GM12878 (cell line): ENCODE measurements at regions not wholly inside any gene's neighbourhood (a gene's known extent, or its start where the extent isn't known, plus 50 kb on each side); places are given as distances from the start of the nearest gene placed in this dataset.

ENCODE experiments used
- ATAC-seq: fragments of 200-7000 bp; cut with Tn5 transposase; 3 replicates; pipeline ENCODE4 v1.9.1; 2020; ENCODE audit warnings: mild to moderate bottlenecking, moderate library complexity
- BruUV-seq: library from RNA; stranded (reverse); fragments of 400-500 nt; replicated peaks from 2 replicates; lab custom pipeline; 2021; lab: Mats Ljungman, UMichigan
- CTCF ChIA-PET: fragments of 300-600 bp; sonication (Branson Sonifier 250); formaldehyde crosslinking; extraction: SDS; loops from one replicate; lab custom pipeline; 2021; ENCODE audit warnings: inconsistent platforms; lab: Yijun Ruan, JAX
- POLR2A ChIA-PET: fragments of 350-600 bp; formaldehyde crosslinking; extraction: SDS; loops from one replicate; lab custom pipeline; 2021; ENCODE audit warnings: inconsistent platforms; lab: Charles Lee
- RAD21 ChIA-PET: fragments of 300-600 bp; sonication (Branson Sonifier 250); formaldehyde crosslinking; loops from one replicate; lab custom pipeline; 2023; ENCODE audit warnings: antibody characterized with exemption; ENCODE audit not compliant: unreplicated experiment; lab: Charles Lee
- SMC1A ChIA-PET: fragments of 300-600 bp; sonication (Branson Sonifier 250); formaldehyde crosslinking; loops from one replicate; lab custom pipeline; 2023; ENCODE audit not compliant: unreplicated experiment, uncharacterized antibody; lab: Charles Lee
- DNase-seq: peaks from one replicate; pipeline ENCODE4 v3.0.0-alpha.2; 2011; ENCODE audit warnings: low read depth, low spot score
- FAIRE-seq: peaks from 3 replicates; lab custom pipeline; 2011; peaks lifted over from hg19 to GRCh38; lab: Jason Lieb, UNC
- H2AFZ ChIP-seq: 2 replicates; pipeline ENCODE4 v1.6.0; 2011; ENCODE audit warnings: low read depth, low read length, control low read depth; ENCODE audit not compliant: control insufficient read depth
- H3K27ac ChIP-seq: 2 replicates; pipeline ENCODE4 v1.5.1; 2011; ENCODE audit warnings: control low read depth; ENCODE audit not compliant: control insufficient read depth, insufficient read depth
- H3K27me3 ChIP-seq, 2 experiments: replicated peaks in 1 of 2; 2 replicates each; pipeline versions ENCODE4 v1.6.0 to v1.6.1; 2011; ENCODE audit warnings: low read length in 1 of 2; ENCODE audit not compliant: control insufficient read depth in 2 of 2, insufficient read depth in 2 of 2
- H3K36me3 ChIP-seq, 2 experiments: 2 replicates each; pipeline ENCODE4 v1.5.1; 2011; ENCODE audit warnings: low read length in 1 of 2; ENCODE audit not compliant: control insufficient read depth in 2 of 2, insufficient read depth in 2 of 2
- H3K4me1 ChIP-seq: 2 replicates; pipeline ENCODE4 v1.6.1; 2011; ENCODE audit warnings: mild to moderate bottlenecking, low read length, moderate library complexity, mixed read lengths; ENCODE audit not compliant: control insufficient read depth, insufficient read depth
- H3K4me2 ChIP-seq: 2 replicates; pipeline ENCODE4 v1.6.0; 2011; ENCODE audit warnings: control low read depth; ENCODE audit not compliant: control insufficient read depth, insufficient read depth
- H3K4me3 ChIP-seq: fragments of 200-600 bp; sonication (generic); 2 replicates; pipeline ENCODE4 v1.5.1; 2016
- H3K79me2 ChIP-seq: 2 replicates; pipeline ENCODE4 v1.6.0; 2011; ENCODE audit warnings: low read length; ENCODE audit not compliant: control insufficient read depth, insufficient read depth
- H3K9ac ChIP-seq: 2 replicates; pipeline ENCODE4 v1.8.0; 2011; ENCODE audit warnings: low read length, control low read depth, mixed read lengths; ENCODE audit not compliant: control insufficient read depth, insufficient read depth
- H3K9me3 ChIP-seq: replicated peaks from 3 replicates; pipeline ENCODE4 v1.5.1; 2011; ENCODE audit warnings: mild to moderate bottlenecking, low read length; ENCODE audit not compliant: control insufficient read depth, insufficient read depth
- H4K20me1 ChIP-seq: 2 replicates; pipeline ENCODE4 v1.6.0; 2011; ENCODE audit not compliant: control insufficient read depth, insufficient read depth
- ASH2L ChIP-seq: fragments of 300-600, 200-600 bp; sonication (generic); IDR thresholded peaks from 2 replicates; pipeline ENCODE4 v1.6.1; 2017; ENCODE audit warnings: low read depth, mild to moderate bottlenecking, borderline replicate concordance
- CBX5 ChIP-seq: sonication (generic); IDR thresholded peaks from 2 replicates; pipeline ENCODE4 v1.6.1; 2016; ENCODE audit warnings: low read depth, moderate library complexity, mild to moderate bottlenecking, inconsistent platforms
- CEBPB ChIP-seq, 2 experiments: fragments of 150-350 bp in 1 of 2; IDR thresholded peaks; 2 replicates each; pipeline ENCODE4 v1.6.1; 2012 to 2014; ENCODE audit warnings: low read depth in 2 of 2, low read length in 2 of 2, borderline replicate concordance in 1 of 2, inconsistent platforms in 1 of 2
- KAT2A ChIP-seq: conservative IDR thresholded peaks from 2 replicates; pipeline ENCODE4 v1.6.1; 2011; ENCODE audit warnings: low read depth, low read length; ENCODE audit not compliant: control insufficient read depth
- MEF2B ChIP-seq: fragments of 450-650 bp; IDR thresholded peaks from 2 replicates; pipeline ENCODE4 v1.6.1; 2018; ENCODE audit warnings: mild to moderate bottlenecking, moderate library complexity; ENCODE audit not compliant: partially characterized antibody, poor library complexity, severe bottlenecking
- NFYA ChIP-seq: IDR thresholded peaks from 2 replicates; pipeline ENCODE4 v1.6.1; 2011; ENCODE audit warnings: low read depth, mild to moderate bottlenecking, low read length, improper control_type of control experiment, borderline replicate concordance
- NR2F1 ChIP-seq: fragments of 450-650 bp; conservative IDR thresholded peaks from 2 replicates; pipeline ENCODE4 v1.6.1; 2017; ENCODE audit warnings: mild to moderate bottlenecking
- RAD51 ChIP-seq: fragments of 450-650 bp; IDR thresholded peaks from 2 replicates; pipeline ENCODE4 v1.6.1; 2016; ENCODE audit warnings: moderate library complexity, mild to moderate bottlenecking, inconsistent platforms
- SMAD5 ChIP-seq: IDR thresholded peaks from 2 replicates; pipeline ENCODE4 v1.6.1; 2016; ENCODE audit warnings: antibody characterized with exemption, low read depth
- TAF1 ChIP-seq: IDR thresholded peaks from 2 replicates; pipeline ENCODE4 v1.6.1; 2011; ENCODE audit warnings: mild to moderate bottlenecking, low read depth, low read length, borderline replicate concordance
- TBL1XR1 ChIP-seq: IDR thresholded peaks from 2 replicates; pipeline ENCODE4 v1.6.1; 2012; ENCODE audit warnings: low read depth, low read length, improper control_type of control experiment
- ZNF24 ChIP-seq: fragments of 450-650 bp; IDR thresholded peaks from 2 replicates; pipeline ENCODE4 v1.6.1; 2017; ENCODE audit warnings: antibody characterized with exemption, mild to moderate bottlenecking
- ZNF274 ChIP-seq: IDR thresholded peaks from one replicate; pipeline ENCODE4 v1.8.0; 2011; ENCODE audit not compliant: insufficient read length, insufficient read depth
- WGBS: methylation state at CpG from one replicate; pipeline ENCODE4 v1.1.6; 2016; ENCODE audit warnings: low lambda C conversion rate; ENCODE audit not compliant: insufficient replicate concordance, insufficient coverage; ENCODE audit errors: missing lambda C conversion rate; 5-methylcytosine and 5-hydroxymethylcytosine counted together
- in situ Hi-C: fragments of 300-500 bp; cut with MboI; formaldehyde crosslinking; loops from 9 replicates; pipeline ENCODE4 v1.14.3; 2018; ENCODE audit warnings: mixed read lengths
- intact Hi-C: fragments of 100-400 bp; cut with micrococcal nuclease; formaldehyde crosslinking; loops from one replicate; pipeline ENCODE4 v1.14.2; 2022; ENCODE audit not compliant: unreplicated experiment
- TF ChIP-seq, protein P1 (sequence below): IDR thresholded peaks from 2 replicates; pipeline ENCODE4 v1.6.1; 2012; ENCODE audit warnings: low read length, inconsistent platforms
- TF ChIP-seq, protein P2 (sequence below): fragments of 450-650 bp; IDR thresholded peaks from 2 replicates; pipeline ENCODE4 v1.6.1; 2016; ENCODE audit warnings: mild to moderate bottlenecking

DNA sequence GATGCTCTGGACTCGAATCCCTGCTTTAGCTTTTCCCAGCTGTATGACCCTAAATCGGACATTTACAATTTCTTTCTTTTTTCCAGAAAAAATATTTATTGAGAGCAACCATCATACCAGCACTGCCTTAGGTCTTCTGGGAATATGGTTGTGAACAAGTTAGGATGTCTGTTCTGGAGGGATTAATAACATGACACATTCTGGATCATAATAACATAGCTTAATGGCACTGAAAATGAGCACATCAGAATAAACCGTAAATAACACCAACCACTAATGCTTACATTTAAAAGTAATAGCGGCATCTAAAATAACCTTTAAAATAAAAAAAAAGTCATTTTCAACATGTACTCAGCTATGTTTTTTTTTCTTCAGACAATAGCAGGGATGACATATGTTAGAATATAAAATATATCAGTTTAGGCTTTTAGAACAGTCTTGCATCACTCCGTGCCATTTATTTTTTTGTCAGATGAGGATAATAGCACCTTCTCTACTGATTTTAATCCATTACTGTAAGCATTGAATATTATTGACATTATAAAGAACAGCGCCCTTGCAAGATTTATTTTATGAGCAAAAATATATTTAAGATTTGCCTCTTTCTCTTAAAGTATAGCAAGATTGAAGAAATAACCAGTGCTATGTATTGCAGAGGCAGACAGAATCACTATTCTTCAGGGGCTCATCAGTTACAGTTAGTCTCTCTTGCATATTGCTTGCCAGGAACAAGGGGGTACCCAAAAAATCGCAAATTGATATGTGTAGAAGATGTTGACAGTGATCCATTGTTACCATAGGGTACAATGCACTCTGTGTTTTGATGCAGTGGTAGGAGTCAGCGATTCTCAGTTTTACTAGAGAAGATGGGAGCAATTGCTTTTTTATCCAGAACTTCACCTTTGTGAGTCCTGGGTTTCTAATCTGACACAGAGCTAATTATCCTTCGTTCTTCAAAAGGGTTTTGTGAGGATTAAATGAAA is 168.4 kb upstream of the NR3C1 start:
- SMC1A ChIA-PET, result interaction anchor here (0.7 to 7.4 kb wide), 16 partner anchors 10 to 256 kb away, joined by 3 to 56 read pairs (median 4); no protein-coding TSS in a partner anchor
- intact Hi-C loops, result loop anchor here (2.0 kb wide), 1 partner anchor 17 kb away; no protein-coding TSS in a partner anchor
- H3K27me3 ChIP-seq, result no peaks in the 10 kb centered on the region
- no peak for ATAC-seq
- POLR2A ChIA-PET, result interaction anchor here (2.3 kb wide), 1 partner anchor 11 kb away, joined by 17 read pairs; no protein-coding TSS in a partner anchor
- peaks cover 6% of the 10 kb centered on the region for H3K4me1 ChIP-seq
- H3K36me3 ChIP-seq, result no peaks in the 10 kb centered on the region
- CTCF ChIA-PET, result interaction anchor here (0.7 to 4.8 kb wide), 5 partner anchors 11 to 167 kb away, joined by 3 to 19 read pairs (median 4); no protein-coding TSS in a partner anchor
- H3K9ac ChIP-seq, result no peak overlapping the region
- TF ChIP-seq, protein P1, sequence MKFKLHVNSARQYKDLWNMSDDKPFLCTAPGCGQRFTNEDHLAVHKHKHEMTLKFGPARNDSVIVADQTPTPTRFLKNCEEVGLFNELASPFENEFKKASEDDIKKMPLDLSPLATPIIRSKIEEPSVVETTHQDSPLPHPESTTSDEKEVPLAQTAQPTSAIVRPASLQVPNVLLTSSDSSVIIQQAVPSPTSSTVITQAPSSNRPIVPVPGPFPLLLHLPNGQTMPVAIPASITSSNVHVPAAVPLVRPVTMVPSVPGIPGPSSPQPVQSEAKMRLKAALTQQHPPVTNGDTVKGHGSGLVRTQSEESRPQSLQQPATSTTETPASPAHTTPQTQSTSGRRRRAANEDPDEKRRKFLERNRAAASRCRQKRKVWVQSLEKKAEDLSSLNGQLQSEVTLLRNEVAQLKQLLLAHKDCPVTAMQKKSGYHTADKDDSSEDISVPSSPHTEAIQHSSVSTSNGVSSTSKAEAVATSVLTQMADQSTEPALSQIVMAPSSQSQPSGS, result no peak
- TF ChIP-seq MEF2B, result no peak
- no peak for TF ChIP-seq ZNF24
- TF ChIP-seq ZNF274, result no peak
- no peak for TF ChIP-seq SMAD5
- no peak for TF ChIP-seq CEBPB (IDR thresholded peaks at IDR 0.05; ENCODE audit: borderline replicate concordance in 1 of 2, low read depth in 2 of 2, low read length in 2 of 2)
- TF ChIP-seq, protein P2, sequence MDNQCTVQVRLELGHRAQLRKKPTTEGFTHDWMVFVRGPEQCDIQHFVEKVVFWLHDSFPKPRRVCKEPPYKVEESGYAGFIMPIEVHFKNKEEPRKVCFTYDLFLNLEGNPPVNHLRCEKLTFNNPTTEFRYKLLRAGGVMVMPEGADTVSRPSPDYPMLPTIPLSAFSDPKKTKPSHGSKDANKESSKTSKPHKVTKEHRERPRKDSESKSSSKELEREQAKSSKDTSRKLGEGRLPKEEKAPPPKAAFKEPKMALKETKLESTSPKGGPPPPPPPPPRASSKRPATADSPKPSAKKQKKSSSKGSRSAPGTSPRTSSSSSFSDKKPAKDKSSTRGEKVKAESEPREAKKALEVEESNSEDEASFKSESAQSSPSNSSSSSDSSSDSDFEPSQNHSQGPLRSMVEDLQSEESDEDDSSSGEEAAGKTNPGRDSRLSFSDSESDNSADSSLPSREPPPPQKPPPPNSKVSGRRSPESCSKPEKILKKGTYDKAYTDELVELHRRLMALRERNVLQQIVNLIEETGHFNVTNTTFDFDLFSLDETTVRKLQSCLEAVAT, result no peak
- no peak for TF ChIP-seq TAF1
- TF ChIP-seq NR2F1, result no peak
- TF ChIP-seq NFYA, result no peak
- no peak for TF ChIP-seq ASH2L
- TF ChIP-seq KAT2A, result no peak
- no peak for TF ChIP-seq RAD51
- TF ChIP-seq TBL1XR1, result no peak
- no peak for TF ChIP-seq CBX5
- no peak for FAIRE-seq
- H2AFZ ChIP-seq, result no peak overlapping the region
- H3K4me3 ChIP-seq, result no peak overlapping the region
- no peaks in the 10 kb centered on the region for H3K79me2 ChIP-seq
- RAD21 ChIA-PET, result interaction anchor here (0.9 to 2.6 kb wide), 4 partner anchors 11 to 169 kb away, joined by 3 to 25 read pairs (median 6); no protein-coding TSS in a partner anchor
- H3K27ac ChIP-seq, result no peak overlapping the region
- BruUV-seq, result no TSS peak
- in situ Hi-C loops, result no loop called here
- H3K9me3 ChIP-seq, result no peaks in the 10 kb centered on the region; the same call in 2 of the 3 replicates
- no peak overlapping the region for H3K4me2 ChIP-seq
- H4K20me1 ChIP-seq, result no peaks in the 10 kb centered on the region
- WGBS, result 93% methylated on average over 9 of the region's 9 CpGs
- no peak for DNase-seq
